Fibroblast of gingiva (primary cell): ENCODE measurements at regions not wholly inside any gene's neighbourhood (a gene's known extent, or its start where the extent isn't known, plus 50 kb on each side); places are given as distances from the start of the nearest gene placed in this dataset.

ENCODE experiments used
- DNase-seq: peaks from one replicate; pipeline ENCODE4 v3.0.0-alpha.2; 2011; ENCODE audit warnings: low read depth

DNA sequence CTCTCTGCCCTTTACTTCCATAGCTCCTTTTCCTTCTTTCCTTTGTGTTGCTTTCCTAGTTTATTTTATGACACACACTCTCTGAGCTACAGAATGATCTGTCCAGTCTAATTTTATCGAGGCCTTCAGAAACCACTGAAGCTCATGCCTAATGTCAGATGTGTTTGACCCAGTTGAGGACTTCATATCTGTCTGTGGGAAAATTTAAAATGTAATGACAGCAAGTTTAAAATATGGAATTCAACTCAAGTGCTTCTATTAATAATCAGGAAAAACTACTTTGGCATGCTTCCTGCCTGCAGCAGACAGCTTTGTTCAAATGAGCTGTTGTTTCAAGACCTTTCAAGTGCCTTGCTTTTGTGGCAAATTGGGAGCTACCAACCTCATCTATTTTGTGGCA, 261.8 kb upstream of the MTNR1B start:
- DNase-seq = no peak

DNA sequence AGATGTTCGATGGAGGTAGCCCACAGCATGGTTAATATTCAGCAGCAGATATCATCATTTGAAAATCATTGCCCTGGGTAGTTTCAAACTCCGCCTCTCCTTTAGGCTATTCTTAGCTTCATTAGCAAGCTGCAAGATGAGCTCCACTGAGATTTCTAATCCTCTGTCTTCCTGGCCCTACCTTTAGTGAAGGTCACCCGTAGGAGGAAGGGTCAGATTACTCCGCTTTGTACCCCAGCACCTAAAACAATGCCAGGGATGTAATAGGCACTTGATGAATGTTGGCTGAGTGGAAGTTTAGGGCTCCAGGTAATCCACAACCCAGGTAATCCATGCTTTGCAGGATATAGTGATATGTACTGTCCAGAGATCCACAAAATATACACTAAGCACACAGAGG, 260.1 kb upstream of the MTNR1B start:
- DNase-seq = no peak

DNA sequence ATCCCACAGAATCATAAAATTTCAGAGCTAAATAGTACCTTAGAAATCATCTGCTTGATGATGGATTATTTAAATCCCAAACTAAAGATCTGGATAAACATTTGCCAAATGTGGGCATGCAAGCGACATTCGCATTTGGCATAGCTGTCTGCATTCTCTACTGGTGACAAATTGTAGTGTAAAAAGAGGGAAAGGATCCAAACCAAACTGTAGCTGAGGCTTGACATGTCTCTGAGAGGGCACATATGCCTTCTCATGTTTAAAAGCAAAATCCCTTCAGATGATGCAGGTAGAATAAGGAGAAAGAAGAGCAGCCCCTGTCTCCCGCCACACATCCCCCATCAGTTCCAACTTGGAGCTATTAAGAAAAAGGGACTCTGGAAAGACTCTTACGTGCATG, 257.5 kb upstream of the MTNR1B start:
- DNase-seq = no peak

GRCh38 chr11:92714111-92714510, 255.3 kb upstream of the MTNR1B start:
- DNase-seq = no peak

GRCh38 chr11:92717240-92717639, 252.2 kb upstream of the MTNR1B start:
- DNase-seq = no peak

GRCh38 chr11:92720385-92720784, 249.1 kb upstream of the MTNR1B start:
- DNase-seq = no peak

GRCh38 chr11:92725352-92725751, 244.1 kb upstream of the MTNR1B start:
- no peak for DNase-seq

- DNase-seq = no peak
Measured at GRCh38 chr11:92727123-92727522, 242.3 kb upstream of the MTNR1B start.

DNA sequence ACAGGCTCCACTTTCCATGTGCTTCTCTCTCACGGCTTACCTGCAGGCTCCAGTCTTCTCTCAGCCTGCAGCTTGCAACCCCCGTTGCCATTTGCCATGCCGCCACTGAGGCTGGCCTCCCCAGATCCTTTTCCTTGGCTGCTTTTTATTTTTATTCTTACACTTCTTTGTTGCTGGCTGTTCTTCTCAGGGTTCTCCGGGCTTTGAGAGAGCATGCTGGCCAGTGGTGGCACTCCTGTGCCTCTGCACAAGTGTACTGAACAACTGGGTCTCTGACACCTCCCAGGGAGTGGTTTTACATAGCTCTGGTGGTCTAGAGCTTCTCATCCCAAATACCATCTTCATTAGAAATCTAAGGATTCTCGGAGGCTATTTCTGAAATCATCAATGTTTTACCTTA, 241.7 kb upstream of the MTNR1B start:
- no peak for DNase-seq

DNA sequence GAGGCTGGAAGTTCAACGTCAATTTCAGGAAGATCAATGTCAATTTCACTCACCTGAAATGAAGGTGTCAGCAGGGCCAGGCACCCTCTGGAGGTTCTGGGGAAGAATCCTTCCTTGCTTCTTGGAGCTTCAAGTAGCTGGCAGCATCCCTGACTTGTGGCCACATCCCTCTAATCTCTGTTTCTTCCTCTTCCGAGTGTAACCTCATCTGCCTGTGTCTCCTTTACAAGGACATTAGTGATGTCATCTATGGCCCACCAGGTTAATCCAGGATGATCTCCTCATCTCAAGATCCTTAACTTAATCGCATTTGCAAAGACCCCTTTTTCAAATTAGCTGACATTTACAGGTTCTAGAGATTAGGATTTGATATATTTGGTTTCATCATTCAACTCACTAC, 240.8 kb upstream of the MTNR1B start:
- DNase-seq = no peak

- no peak for DNase-seq
Measured at GRCh38 chr11:92735039-92735438, 234.4 kb upstream of the MTNR1B start.

DNA sequence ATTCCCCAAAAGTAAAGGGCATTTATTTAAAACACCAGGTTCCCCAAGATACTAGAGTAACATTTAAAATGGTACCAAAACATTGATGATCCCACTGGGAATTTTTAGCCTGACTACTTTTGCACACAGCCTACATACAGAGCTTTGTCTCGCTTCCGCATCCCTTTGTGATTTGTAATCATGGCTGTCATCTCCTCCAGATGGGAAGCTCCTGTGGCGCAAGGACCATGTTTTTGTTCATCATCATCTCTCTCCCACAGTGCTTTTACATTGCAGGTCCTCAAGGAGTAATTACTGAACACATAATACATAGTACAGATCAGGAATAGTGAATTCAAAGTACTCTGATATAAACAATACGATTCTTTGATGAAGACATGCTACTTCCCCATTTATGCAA, 231.2 kb upstream of the MTNR1B start:
- no peak for DNase-seq

DNA sequence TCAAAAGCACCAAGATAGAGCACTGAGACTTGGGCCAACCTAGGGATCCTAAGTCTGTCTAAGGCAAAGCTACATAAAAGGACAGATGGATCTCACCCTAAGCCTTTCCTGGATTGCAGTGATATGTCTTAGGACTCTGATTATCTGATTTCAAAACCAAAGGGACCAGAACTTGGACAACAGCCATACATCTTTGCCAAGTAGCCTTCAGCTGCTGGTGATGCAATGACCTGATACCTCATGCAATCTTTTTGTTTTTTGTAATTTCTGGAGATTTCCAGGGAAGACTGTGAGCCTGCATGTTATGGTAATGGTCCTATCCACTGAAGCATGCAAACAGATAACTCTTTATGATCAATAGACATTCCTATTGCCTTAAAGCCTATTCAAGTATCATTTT, 230.4 kb upstream of the MTNR1B start:
- no peak for DNase-seq

GRCh38 chr11:92739491-92739890, 230.0 kb upstream of the MTNR1B start:
- DNase-seq = no peak

- DNase-seq = no peak
Measured at GRCh38 chr11:92740276-92740675, 229.2 kb upstream of the MTNR1B start.

GRCh38 chr11:92744929-92745585, 224.4 kb upstream of the MTNR1B start:
- no peak for DNase-seq

GRCh38 chr11:92750794-92751193, 218.7 kb upstream of the MTNR1B start:
- DNase-seq = no peak

DNA sequence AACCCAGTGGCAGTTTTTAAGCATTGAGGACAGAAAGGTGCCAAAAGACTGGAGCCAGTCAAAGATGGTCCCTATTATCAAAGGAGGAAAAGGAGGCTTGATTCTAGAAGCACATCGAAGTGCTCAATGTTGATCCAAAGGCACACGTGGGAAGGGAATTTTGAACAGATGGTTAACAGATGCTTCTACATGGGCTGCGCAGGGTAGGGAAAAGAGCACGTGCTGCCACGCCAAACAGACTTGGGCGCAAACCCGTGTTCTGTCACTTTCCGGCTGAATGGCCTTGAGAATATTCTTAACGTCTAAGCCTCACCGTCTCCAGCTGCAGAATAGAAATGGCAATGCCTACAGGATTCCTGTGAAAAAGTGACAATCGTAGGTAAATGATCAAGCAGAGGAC, 217.9 kb upstream of the MTNR1B start:
- DNase-seq = no peak

DNA sequence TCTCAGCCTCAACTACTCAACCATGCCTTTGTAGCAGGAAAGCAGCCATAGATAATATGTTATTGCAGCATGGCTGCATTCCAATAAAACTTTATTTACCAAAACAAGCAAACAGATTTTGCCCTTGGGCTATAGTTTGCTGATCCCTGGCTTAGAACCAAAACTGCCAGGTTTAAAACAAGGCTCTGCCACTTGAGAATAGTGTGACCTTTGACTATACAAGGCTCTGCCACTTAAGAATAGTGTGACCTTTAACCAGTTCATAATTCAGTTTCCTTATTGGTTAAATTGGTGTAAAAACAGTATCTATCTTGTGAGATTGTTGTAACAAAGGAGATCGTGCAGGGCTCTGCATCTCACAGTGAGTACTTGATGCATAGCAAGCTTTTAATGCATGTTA, 217.3 kb upstream of the MTNR1B start:
- DNase-seq = no peak

- DNase-seq = no peak
Measured at GRCh38 chr11:92753161-92753560, 216.3 kb upstream of the MTNR1B start.

- no peak for DNase-seq
Measured at GRCh38 chr11:92758241-92758780, 211.1 kb upstream of the MTNR1B start.

DNA sequence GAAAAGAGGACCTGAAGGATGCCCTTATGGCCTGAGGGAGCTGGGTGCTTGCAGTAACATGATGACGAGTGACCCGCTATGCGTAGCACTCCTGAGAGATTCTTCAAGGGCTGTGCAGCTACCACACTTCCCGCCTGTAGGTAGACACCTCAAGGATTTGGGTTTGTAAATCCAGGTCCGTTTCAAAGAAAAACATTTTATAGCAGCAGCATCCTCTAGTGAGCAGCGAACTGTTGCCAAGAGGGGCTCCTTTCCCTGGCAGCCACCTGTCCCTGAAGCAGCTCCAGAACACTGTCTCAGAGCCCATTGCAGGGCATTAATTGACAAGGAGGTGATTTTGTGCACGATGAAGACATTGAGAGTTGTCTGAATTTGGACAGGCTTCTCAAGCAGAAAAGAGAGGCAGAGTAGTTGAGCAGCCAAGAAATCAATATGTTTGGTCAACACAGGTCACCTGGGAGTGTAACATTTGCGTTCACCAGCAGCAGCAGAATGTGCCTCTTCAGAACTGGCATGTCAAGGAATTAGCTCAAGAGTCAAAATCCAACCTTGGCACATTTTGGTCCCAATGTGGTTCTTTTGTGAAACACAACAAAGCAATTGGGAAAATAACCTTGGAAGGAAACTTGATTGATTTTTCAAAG, 209.8 kb upstream of the MTNR1B start:
- no peak for DNase-seq

GRCh38 chr11:92762121-92762540, 207.3 kb upstream of the MTNR1B start:
- DNase-seq = no peak

DNA sequence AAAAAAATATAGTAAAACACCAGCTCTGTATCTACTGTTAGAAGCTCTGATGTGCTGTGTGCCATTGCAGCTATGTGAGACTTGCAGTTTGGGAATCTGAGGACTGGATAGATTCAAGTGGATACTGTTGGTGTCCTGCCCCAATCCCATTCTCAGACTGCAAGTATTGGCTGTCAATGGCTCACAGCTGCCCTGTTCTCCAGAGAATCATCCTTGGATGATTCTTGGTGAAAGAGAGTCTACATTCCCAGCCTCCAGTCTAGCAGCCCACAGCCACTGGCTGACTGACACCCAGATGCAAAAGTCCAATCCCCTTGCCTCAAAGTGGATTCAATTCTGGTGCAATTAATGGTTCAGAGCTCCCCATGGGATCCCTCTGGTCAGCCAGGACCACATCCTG, 206.1 kb upstream of the MTNR1B start:
- no peak for DNase-seq
